Prostate gland (tissue), 2 donors: ENCODE measurements at regions not wholly inside any gene's neighbourhood (a gene's known extent, or its start where the extent isn't known, plus 50 kb on each side); places are given as distances from the start of the nearest gene placed in this dataset.

Source experiments
- DNase-seq: peaks from one replicate; pipeline ENCODE4 v3.0.0-alpha.2; 2019; ENCODE audit warnings: low spot score
- H3K27ac ChIP-seq, 2 donors: fragments of 200-600 bp; sonication (generic); 2 replicates each; pipeline ENCODE4 v1.5.1; 2017 to 2019
- H3K27me3 ChIP-seq: fragments of 200-600 bp; sonication (generic); replicated peaks from 2 replicates; pipeline ENCODE4 v1.5.1; 2019; ENCODE audit not compliant: insufficient read depth
- H3K36me3 ChIP-seq, 2 donors: fragments of 200-600 bp; sonication (generic); 1 replicate in 1 of 2; 2 replicates in 1 of 2; pipeline versions ENCODE4 v1.5.1 to v1.8.1; 2017 to 2019
- H3K4me1 ChIP-seq: fragments of 200-600 bp; sonication (generic); replicated peaks from 2 replicates; pipeline ENCODE4 v1.5.1; 2019
- H3K4me3 ChIP-seq, 2 donors: fragments of 200-600 bp; sonication (generic); 2 replicates each; pipeline ENCODE4 v1.5.1; 2017 to 2019
- H3K9me3 ChIP-seq: fragments of 200-600 bp; sonication (generic); 2 replicates; pipeline ENCODE4 v1.5.1; 2017
- CTCF ChIP-seq, 4 experiments: fragments of 200-600 bp in 2 of 4; fragments of 450-650 bp in 2 of 4; sonication (generic) in 2 of 4; IDR thresholded peaks; 1 replicate in 3 of 4; 2 replicates in 1 of 4; pipeline ENCODE4 v1.5.1; 2016 to 2019; ENCODE audit warnings: antibody characterized with exemption in 4 of 4, mild to moderate bottlenecking in 2 of 4, moderate library complexity in 2 of 4
- POLR2A ChIP-seq: fragments of 450-650 bp; IDR thresholded peaks from one replicate; pipeline ENCODE4 v1.6.1; 2016; ENCODE audit warnings: antibody characterized with exemption, mild to moderate bottlenecking
- POLR2AphosphoS5 ChIP-seq: sonication (generic); formaldehyde crosslinking; IDR thresholded peaks from one replicate; pipeline ENCODE4 v1.6.1; 2017; ENCODE audit warnings: antibody characterized with exemption
- WGBS: methylation state at CpG from one replicate; pipeline ENCODE4 v1.1.5; 2018; 5-methylcytosine and 5-hydroxymethylcytosine counted together
- intact Hi-C: fragments of 100-400 bp; cut with DNase I; formaldehyde crosslinking; loops from one replicate; pipeline ENCODE4 v1.14.2; 2022

GRCh38 chr10:6972226-6972625 is 392.1 kb upstream of the PRKCQ start:
- Histone ChIP-seq H3K27me3 (no peaks in the 10 kb centered on the region), H3K9me3 (no peaks in the 10 kb centered on the region), H3K36me3 (no peaks in the 10 kb centered on the region), H3K27ac (no peak overlapping the region), H3K4me1 (no peaks in the 10 kb centered on the region), H3K4me3 (no peak overlapping the region)
- no peak for DNase-seq
- 60% methylated on average over 6 of the region's 6 CpGs for WGBS
- TF ChIP-seq CTCF (IDR thresholded peaks at IDR 0.05) (no peak), POLR2AphosphoS5 (no peak), POLR2A (no peak)
- intact Hi-C loops = no loop called here

- Histone ChIP-seq H3K27me3 (no peaks in the 10 kb centered on the region), H3K4me1 (no peaks in the 10 kb centered on the region), H3K36me3 (no peaks in the 10 kb centered on the region), H3K9me3 (no peaks in the 10 kb centered on the region), H3K4me3 (no peak overlapping the region), H3K27ac (no peak overlapping the region)
- no peak for DNase-seq
- TF ChIP-seq POLR2AphosphoS5 (no peak), POLR2A (no peak), CTCF (IDR thresholded peaks at IDR 0.05) (no peak)
- WGBS = 85% methylated on average over 4 of the region's 4 CpGs
- intact Hi-C loops = no loop called here
These were observed 389.6 kb upstream of the PRKCQ start for GRCh38 chr10:6969659-6970058.

- intact Hi-C loops = no loop called here
- H3K4me1 ChIP-seq = no peaks in the 10 kb centered on the region
- H3K36me3 ChIP-seq = no peaks in the 10 kb centered on the region
- no peak for DNase-seq
- H3K4me3 ChIP-seq = no peak overlapping the region
- no peaks in the 10 kb centered on the region for H3K9me3 ChIP-seq
- TF ChIP-seq POLR2AphosphoS5 = no peak
- TF ChIP-seq POLR2A = no peak
- TF ChIP-seq CTCF (IDR thresholded peaks at IDR 0.05) = no peak
- H3K27ac ChIP-seq = no peak overlapping the region
- WGBS = 48% methylated on average over 4 of the region's 4 CpGs
- H3K27me3 ChIP-seq = no peaks in the 10 kb centered on the region
These were observed 384.5 kb upstream of the PRKCQ start for GRCh38 chr10:6964543-6964942.

GRCh38 chr10:6962576-6962975 is 382.5 kb upstream of the PRKCQ start:
- H3K27ac ChIP-seq = no peak overlapping the region
- TF ChIP-seq CTCF (IDR thresholded peaks at IDR 0.05) (no peak), POLR2AphosphoS5 (no peak), POLR2A (no peak)
- H3K4me3 ChIP-seq = no peak overlapping the region
- 78% methylated on average over 6 of the region's 6 CpGs for WGBS
- intact Hi-C loops = no loop called here
- H3K4me1 ChIP-seq = no peaks in the 10 kb centered on the region
- H3K9me3 ChIP-seq = no peaks in the 10 kb centered on the region
- H3K36me3 ChIP-seq = no peaks in the 10 kb centered on the region
- H3K27me3 ChIP-seq = no peaks in the 10 kb centered on the region
- DNase-seq = no peak

GRCh38 chr10:6958711-6959110 is 378.6 kb upstream of the PRKCQ start:
- WGBS = 89% methylated on average over 1 of the region's 1 CpG
- Histone ChIP-seq H3K27ac (no peak overlapping the region), H3K36me3 (no peaks in the 10 kb centered on the region), H3K9me3 (no peaks in the 10 kb centered on the region), H3K27me3 (no peaks in the 10 kb centered on the region), H3K4me3 (no peak overlapping the region), H3K4me1 (no peaks in the 10 kb centered on the region)
- no peak for DNase-seq
- intact Hi-C loops = no loop called here
- no peak for TF ChIP-seq POLR2AphosphoS5
- no peak for TF ChIP-seq POLR2A
- no peak for TF ChIP-seq CTCF (IDR thresholded peaks at IDR 0.05)
